Naive thymus-derived CD8-positive, alpha-beta T cell (primary cell): ENCODE measurements at regions not wholly inside any gene's neighbourhood (a gene's known extent, or its start where the extent isn't known, plus 50 kb on each side); places are given as distances from the start of the nearest gene placed in this dataset.
A peak's percentile ranks its signal among the peaks of the same experiment; 100 is the strongest.

ENCODE experiments used
- ATAC-seq, 2 donors: fragments of 150-1000 bp; cut with Tn5 transposase in 1 of 2; sonication (Bioruptor Pico), chemical (Tn5 transposase) in 1 of 2; 1 replicate in 1 of 2; 2 replicates in 1 of 2; pipeline ENCODE4 v1.10.0; 2021; ENCODE audit warnings: mild to moderate bottlenecking in 2 of 2, moderate library complexity in 2 of 2
- POLR2A ChIA-PET: fragments of 350-600 bp; sonication (Branson Sonifier 250); formaldehyde crosslinking; loops from one replicate; lab custom pipeline; 2021; ENCODE audit warnings: antibody characterized with exemption; lab: Charles Lee
- DNase-seq, 10 donors: peaks; one replicate each; pipeline versions ENCODE4 v3.0.0 to v3.0.0-alpha.2; 2020 to 2022
- H3K27ac Mint-ChIP-seq, 10 donors: one replicate each; pipeline ENCODE4 v1.8.0; 2020 to 2022; ENCODE audit warnings: mild to moderate bottlenecking in 10 of 10, mixed read lengths in 10 of 10, moderate library complexity in 4 of 10, inconsistent platforms in 1 of 10
- H3K27me3 Mint-ChIP-seq, 5 donors: one replicate each; pipeline ENCODE4 v1.8.0; 2021 to 2022; ENCODE audit warnings: mixed read lengths in 5 of 5
- H3K36me3 Mint-ChIP-seq, 3 donors: one replicate each; pipeline ENCODE4 v1.8.0; 2020 to 2022; ENCODE audit warnings: mixed read lengths in 3 of 3, mild to moderate bottlenecking in 2 of 3, inconsistent platforms in 1 of 3
- H3K4me1 Mint-ChIP-seq, 4 donors: one replicate each; pipeline ENCODE4 v1.8.0; 2021 to 2022; ENCODE audit warnings: mixed read lengths in 4 of 4
- H3K4me3 Mint-ChIP-seq, 10 donors: one replicate each; pipeline ENCODE4 v1.8.0; 2020 to 2022; ENCODE audit warnings: mild to moderate bottlenecking in 10 of 10, mixed read lengths in 10 of 10, moderate library complexity in 6 of 10, inconsistent platforms in 1 of 10
- H3K9me3 Mint-ChIP-seq, 9 donors: one replicate each; pipeline ENCODE4 v1.8.0; 2020 to 2022; ENCODE audit warnings: mixed read lengths in 9 of 9, mild to moderate bottlenecking in 3 of 9, inconsistent platforms in 1 of 9, moderate library complexity in 1 of 9

DNA sequence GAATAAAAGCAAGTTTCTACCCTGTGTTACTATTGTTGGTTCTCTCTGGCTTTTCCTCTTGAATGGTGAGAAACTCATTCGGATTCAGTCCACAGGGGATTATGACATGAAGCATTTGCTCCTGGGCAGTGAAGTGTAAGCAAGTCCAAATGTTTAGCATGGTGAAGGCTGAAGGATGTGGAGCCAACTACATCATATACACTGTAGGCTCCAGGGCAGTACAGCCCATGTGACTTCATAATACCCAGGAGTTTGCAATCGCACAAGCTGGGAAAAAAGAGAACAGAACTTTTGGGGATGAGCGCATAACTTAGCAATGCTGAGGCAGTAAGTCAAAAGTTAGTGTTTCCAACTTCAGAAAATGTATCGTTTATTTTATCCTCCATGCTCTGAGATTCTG is 695.7 kb upstream of the POU3F3 start:
- POLR2A ChIA-PET, result no interaction called here
- no peaks in the 10 kb centered on the region for H3K4me1 Mint-ChIP-seq
- no peak overlapping the region for H3K4me3 Mint-ChIP-seq
- H3K36me3 Mint-ChIP-seq, result no peaks in the 10 kb centered on the region
- DNase-seq (no peak), ATAC-seq (no peak)
- H3K27ac Mint-ChIP-seq, result no peak overlapping the region
- no peaks in the 10 kb centered on the region for H3K27me3 Mint-ChIP-seq
- peaks cover 0 to 10% (median 1%) of the 10 kb centered on the region in 9 donors for H3K9me3 Mint-ChIP-seq

DNA sequence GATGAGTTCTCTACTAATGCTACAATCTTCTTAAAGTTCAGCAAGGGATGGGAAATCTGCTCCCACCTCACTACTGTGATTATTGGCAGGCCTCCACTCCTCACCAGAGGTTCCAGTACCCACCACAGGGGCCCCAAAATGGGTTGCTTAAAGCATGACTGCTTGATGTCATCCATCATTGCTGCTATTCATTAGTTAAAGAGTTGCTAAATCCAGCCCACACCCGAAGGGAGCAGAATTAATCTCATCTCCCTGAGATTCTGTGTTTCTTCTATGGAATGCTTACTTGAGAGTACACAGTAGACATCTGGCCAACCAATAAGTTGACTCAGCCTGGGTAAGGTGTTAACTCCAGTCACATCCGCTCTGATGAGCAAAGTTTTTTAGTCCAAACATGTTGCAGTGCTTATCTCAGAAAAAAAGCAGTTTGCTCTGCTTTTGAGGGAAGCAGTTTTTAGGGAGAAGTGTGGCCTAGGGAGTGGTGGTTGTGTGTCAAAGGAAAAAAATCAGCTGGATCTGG is 690.2 kb upstream of the POU3F3 start:
- ATAC-seq (no peak), DNase-seq (no peak)
- POLR2A ChIA-PET, result no interaction called here
- peak overlapping the region in 1 of 10 donors; percentile 10 for H3K27ac Mint-ChIP-seq
- peaks cover 0 to 10% (median 1%) of the 10 kb centered on the region in 9 donors for H3K9me3 Mint-ChIP-seq
- no peaks in the 10 kb centered on the region for H3K27me3 Mint-ChIP-seq
- no peak overlapping the region for H3K4me3 Mint-ChIP-seq
- no peaks in the 10 kb centered on the region for H3K4me1 Mint-ChIP-seq
- H3K36me3 Mint-ChIP-seq, result no peaks in the 10 kb centered on the region

DNA sequence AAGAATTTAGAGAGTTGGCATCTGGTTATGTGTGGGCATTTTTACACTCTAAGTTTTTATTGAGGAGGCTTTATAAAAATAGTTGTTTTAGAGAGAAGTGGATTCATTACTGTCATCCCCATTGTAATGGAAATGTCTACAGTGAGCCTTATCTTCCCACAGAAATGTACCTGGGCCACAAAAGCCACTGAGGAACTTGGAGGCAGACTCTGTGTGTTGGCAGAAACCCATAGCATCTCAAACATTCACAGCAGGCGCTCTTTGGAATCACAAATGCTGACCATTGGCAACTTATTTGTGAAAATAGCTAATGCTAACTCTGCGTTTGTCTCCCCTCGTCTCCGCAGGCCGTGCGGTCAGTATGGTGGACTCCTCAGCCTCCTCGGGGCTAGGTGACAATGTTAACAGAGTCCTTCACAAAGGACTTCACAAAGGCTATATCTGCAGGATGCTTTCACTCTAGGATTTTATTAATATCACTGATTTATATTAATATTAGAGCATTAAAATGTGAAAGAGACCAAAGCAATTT is 689.1 kb upstream of the POU3F3 start:
- H3K36me3 Mint-ChIP-seq, result no peaks in the 10 kb centered on the region

DNA sequence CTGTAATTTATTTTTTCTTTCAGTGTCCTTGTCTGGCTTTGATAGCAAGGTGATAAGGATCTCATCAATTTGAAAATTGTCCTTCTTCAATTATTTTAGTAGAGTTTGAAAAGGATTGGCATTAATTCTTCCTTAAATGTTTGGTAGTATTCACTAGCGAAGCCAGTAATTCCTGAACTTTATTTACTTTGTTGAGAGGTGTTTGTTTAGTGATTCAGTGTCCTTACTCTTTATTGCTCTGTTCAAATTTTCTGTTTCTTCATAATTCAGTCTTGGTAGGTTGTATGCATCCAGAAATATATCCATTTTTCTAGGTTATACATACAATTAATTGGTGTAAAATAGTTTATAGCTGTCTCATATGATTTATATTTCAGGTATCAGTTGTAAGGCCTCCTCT is 676.7 kb upstream of the POU3F3 start:
- H3K9me3 Mint-ChIP-seq, result peaks cover 7 to 44% (median 16%) of the 10 kb centered on the region in 9 donors

More for the DNA sequence above, 689.1 kb upstream of the POU3F3 start:
- ATAC-seq (no peak), DNase-seq (no peak)
- no peaks in the 10 kb centered on the region for H3K27me3 Mint-ChIP-seq
- H3K4me1 Mint-ChIP-seq, result no peaks in the 10 kb centered on the region
- H3K27ac Mint-ChIP-seq, result no peak overlapping the region
- H3K4me3 Mint-ChIP-seq, result no peak overlapping the region
- peaks cover 0 to 10% (median 0%) of the 10 kb centered on the region in 9 donors for H3K9me3 Mint-ChIP-seq
- POLR2A ChIA-PET, result no interaction called here

DNA sequence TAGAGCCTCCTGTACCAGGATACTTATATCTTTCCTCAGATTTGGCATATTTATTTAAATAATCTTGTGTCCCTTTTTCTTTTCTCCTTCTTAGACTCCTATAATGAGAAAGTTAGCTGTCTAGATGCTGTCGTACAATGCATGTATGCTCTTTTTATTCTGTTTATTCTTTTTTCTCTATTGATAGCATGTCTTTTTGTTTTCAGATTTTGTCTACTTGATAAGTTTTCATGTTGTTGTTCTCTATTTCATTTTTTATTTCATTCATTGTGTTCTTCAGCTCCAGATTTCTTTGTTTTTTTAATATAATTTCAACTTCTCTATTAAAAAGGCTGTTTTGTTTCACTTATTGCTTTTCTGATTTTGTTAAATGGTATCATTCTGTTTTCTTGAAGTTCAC is 674.3 kb upstream of the POU3F3 start:
- POLR2A ChIA-PET, result no interaction called here
- DNase-seq, result no peak
- Mint-ChIP-seq H3K4me3 (no peak overlapping the region), H3K36me3 (peaks cover 0 to 3% (median 0%) of the 10 kb centered on the region in 3 donors), H3K27me3 (peaks cover 0 to 3% (median 0%) of the 10 kb centered on the region in 5 donors), H3K4me1 (no peaks in the 10 kb centered on the region), H3K9me3 (peaks cover 7 to 51% (median 20%) of the 10 kb centered on the region in 9 donors), H3K27ac (no peak overlapping the region)
- ATAC-seq, result no peak

More for the DNA sequence above, 676.7 kb upstream of the POU3F3 start:
- POLR2A ChIA-PET, result no interaction called here
- no peak for ATAC-seq
- Mint-ChIP-seq H3K27ac (no peak overlapping the region), H3K36me3 (peaks cover 0 to 3% (median 0%) of the 10 kb centered on the region in 3 donors), H3K27me3 (peaks cover 0 to 3% (median 0%) of the 10 kb centered on the region in 5 donors), H3K4me3 (no peak overlapping the region), H3K4me1 (no peaks in the 10 kb centered on the region)
- no peak for DNase-seq

DNA sequence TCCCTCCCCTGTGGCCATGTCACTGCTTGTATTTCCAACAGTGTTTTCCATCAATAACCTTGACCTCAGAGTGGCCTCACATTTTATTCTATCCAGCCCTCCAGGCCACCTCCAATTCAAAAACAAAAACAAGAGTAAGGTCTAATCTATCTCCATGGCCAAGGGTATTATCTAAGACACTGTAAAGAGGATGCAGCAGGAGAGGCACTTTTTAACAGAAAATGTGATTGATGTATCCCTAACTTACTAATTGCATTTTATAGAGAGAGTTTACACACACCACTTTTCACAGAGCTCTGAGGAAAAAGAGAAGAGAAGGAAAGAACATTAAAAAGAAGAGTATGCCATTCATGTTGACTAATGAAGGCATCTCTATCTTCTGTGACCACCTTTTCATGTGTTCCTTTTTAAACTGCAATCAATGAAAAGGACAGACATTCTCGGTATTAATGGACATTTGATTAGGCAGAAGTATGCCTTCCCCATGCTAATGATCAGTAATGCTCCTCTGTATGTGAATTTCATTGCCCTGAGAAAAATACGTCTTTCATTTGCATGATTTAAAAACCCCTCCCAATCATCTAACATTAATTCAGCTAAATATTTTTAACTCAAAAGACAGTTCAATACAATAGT is 653.3 kb upstream of the POU3F3 start:
- H3K27me3 Mint-ChIP-seq, result no peaks in the 10 kb centered on the region
- H3K36me3 Mint-ChIP-seq, result no peaks in the 10 kb centered on the region
- H3K4me1 Mint-ChIP-seq, result no peaks in the 10 kb centered on the region
- H3K27ac Mint-ChIP-seq, result no peak overlapping the region
- POLR2A ChIA-PET, result no interaction called here
- ATAC-seq (no peak), DNase-seq (no peak)
- peaks cover 0 to 4% (median 0%) of the 10 kb centered on the region in 9 donors for H3K9me3 Mint-ChIP-seq
- no peak overlapping the region for H3K4me3 Mint-ChIP-seq

DNA sequence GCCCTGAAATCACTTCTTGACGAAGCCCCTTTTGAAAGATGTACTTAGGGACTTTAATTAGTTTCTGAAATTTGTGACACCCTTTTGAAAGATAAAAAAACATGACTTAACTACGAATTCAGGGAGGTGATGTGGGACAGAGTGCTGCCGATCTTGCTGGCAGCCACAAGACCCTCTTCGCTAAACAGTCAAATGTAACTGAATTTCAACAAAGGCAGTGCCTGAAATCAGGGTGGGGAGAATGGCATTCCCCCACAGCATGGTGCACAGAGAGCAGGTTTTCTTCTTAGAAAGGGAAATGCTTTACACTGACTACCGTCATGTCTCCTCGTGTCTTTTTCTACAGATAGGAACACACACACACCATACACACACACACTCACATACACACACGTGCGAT is 640.2 kb upstream of the POU3F3 start:
- Mint-ChIP-seq H3K27ac (no peak overlapping the region), H3K36me3 (no peaks in the 10 kb centered on the region), H3K9me3 (peaks cover 0 to 9% (median 0%) of the 10 kb centered on the region in 9 donors), H3K4me3 (no peak overlapping the region), H3K4me1 (no peaks in the 10 kb centered on the region), H3K27me3 (peaks cover 0 to 2% (median 0%) of the 10 kb centered on the region in 5 donors)
- ATAC-seq (no peak), DNase-seq (no peak)
- POLR2A ChIA-PET, result no interaction called here

DNA sequence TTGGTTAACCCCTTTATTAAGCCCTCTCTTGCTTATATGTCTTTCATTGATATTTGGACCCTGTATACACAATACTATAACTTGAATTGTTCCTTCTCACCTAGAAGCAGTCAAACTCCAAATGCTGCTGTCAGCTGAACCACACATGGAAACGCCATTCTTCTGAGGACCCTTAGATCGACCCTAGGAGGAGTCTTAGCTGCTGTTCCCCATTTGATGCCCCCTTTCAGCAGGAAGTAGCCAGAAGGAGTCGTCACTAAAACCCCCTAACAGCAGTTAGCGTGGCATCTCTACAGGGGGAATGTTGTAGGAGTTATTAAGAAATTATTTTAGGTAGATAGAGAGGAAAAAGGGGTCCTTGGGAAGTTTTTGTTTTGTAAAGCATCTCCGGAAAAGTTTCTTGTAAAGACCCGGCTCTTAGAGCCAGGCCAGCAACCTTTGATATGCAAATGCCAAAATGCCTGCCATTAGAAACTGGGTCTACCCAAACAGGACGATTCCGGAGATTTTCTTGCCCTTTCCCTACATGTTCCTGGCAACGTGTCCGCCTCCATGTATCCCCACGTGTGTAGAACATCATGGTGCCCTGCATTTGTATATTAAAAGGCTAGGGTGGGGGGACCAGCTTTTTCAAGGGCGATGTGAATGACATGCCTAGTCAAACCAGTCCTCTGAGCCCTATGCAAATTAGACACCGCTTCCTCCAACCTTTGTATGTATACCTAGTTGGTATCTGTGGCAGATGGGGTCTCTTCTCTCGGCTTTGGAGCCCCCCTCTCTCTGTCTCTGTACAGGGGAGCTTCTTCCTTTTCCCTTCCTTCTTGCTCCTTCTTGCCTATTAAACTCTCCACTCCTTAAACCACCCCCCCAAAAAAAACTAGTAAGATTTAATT is 638.4 kb upstream of the POU3F3 start:
- POLR2A ChIA-PET, result no interaction called here
- no peak for ATAC-seq

DNA sequence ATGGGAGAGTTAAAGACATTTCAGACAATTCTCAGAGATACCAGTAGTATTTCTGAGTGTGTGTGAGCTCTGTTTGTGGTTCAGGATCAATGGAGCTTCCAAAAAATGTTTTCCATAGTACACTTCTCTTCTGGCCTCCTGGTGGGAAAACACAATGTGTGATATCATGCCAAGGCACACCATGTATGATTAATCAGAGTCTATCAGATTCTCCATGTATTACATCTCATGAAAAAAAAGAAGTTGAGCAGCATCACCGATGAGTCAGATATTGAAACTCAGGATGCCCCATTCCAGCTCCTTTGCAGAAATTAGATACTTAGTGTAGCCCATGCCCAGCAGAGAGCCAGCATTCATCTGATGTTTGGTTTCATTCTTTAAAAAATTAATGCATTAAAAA is 620.3 kb upstream of the POU3F3 start:
- no peak for DNase-seq
- Mint-ChIP-seq H3K9me3 (peaks cover 0 to 23% (median 5%) of the 10 kb centered on the region in 9 donors), H3K4me1 (peaks cover 0 to 2% (median 0%) of the 10 kb centered on the region in 4 donors), H3K27ac (no peak overlapping the region), H3K36me3 (peaks cover 0 to 3% (median 0%) of the 10 kb centered on the region in 3 donors), H3K4me3 (no peak overlapping the region), H3K27me3 (peaks cover 0 to 6% (median 0%) of the 10 kb centered on the region in 5 donors)
- ATAC-seq, result no peak
- POLR2A ChIA-PET, result no interaction called here

More for the DNA sequence above, 638.4 kb upstream of the POU3F3 start:
- Mint-ChIP-seq H3K27me3 (peaks cover 0 to 2% (median 0%) of the 10 kb centered on the region in 5 donors), H3K4me1 (no peaks in the 10 kb centered on the region), H3K9me3 (peaks cover 0 to 9% (median 0%) of the 10 kb centered on the region in 9 donors), H3K4me3 (no peak overlapping the region), H3K27ac (no peak overlapping the region), H3K36me3 (no peaks in the 10 kb centered on the region)
- DNase-seq, result no peak

DNA sequence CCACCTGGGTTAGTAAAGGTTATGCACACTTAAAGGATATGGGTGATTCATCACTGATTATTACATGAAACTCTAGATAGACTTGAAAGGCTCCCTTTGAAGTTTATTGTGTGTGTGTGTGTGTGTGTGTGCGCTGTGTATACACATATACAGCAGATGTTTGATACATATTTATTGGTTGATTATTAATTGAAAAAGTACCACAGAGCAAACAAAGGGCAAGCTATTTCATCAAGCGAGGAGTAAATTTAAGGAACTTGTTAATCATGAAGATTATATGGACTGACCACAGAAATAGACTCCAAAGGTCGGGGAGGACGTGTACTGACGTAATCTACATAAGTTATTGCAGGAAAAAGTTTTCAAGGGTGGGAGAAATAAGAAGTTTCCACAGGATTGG is 617.4 kb upstream of the POU3F3 start:
- H3K36me3 Mint-ChIP-seq, result peaks cover 0 to 16% (median 2%) of the 10 kb centered on the region in 3 donors
- ATAC-seq, result no peak
- no peak overlapping the region for H3K4me3 Mint-ChIP-seq
- H3K27ac Mint-ChIP-seq, result no peak overlapping the region
- POLR2A ChIA-PET, result no interaction called here
- H3K4me1 Mint-ChIP-seq, result peaks cover 0 to 2% (median 0%) of the 10 kb centered on the region in 4 donors
- H3K27me3 Mint-ChIP-seq, result peaks cover 0 to 6% (median 0%) of the 10 kb centered on the region in 5 donors
- DNase-seq, result no peak
- H3K9me3 Mint-ChIP-seq, result peaks cover 13 to 34% (median 21%) of the 10 kb centered on the region in 9 donors

DNA sequence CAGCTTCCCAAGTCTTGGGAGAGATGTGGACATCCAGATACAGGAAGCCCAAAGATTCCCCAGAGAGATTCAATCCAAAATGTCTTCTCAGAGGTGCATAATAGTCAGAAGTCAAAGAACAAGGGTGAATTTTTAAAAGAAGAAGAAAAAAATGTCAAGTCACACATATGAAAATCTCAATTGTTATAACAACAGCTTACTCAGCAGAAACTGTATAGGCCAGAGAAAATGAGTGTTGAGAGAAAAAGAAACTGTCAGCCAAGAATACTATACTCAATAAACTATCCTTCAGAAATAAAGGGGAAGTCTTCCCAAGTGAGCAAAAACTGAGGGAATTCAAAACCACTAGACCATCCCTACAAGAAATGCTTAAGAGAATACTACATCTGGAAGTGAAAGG is 612.9 kb upstream of the POU3F3 start:
- peaks cover 0 to 18% (median 2%) of the 10 kb centered on the region in 3 donors for H3K36me3 Mint-ChIP-seq
- no peak overlapping the region for H3K27ac Mint-ChIP-seq
- DNase-seq, result no peak
- H3K4me1 Mint-ChIP-seq, result no peaks in the 10 kb centered on the region
- peaks cover 0 to 2% (median 0%) of the 10 kb centered on the region in 5 donors for H3K27me3 Mint-ChIP-seq
- peaks cover 15 to 61% (median 33%) of the 10 kb centered on the region in 9 donors for H3K9me3 Mint-ChIP-seq
- ATAC-seq, result no peak
- no peak overlapping the region for H3K4me3 Mint-ChIP-seq
- POLR2A ChIA-PET, result no interaction called here

DNA sequence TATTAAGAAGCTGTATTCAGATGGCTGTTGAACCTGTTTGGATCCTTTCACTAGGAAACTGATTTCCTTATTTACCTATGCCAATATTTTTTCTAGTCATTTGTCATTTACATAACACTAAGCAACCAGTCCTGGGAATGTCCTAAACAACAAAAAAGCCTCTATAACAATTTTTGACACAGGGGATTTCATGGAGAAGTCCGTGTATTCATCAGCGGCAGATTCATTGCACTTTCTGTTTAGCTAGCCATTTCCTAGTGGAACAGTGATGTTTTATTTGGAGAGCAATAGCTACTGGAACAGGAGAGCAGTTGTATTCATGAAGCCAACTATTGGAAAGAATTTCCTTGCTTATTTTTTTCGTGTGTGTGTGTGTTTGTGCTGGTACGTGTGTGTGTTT is 604.3 kb upstream of the POU3F3 start:
- H3K36me3 Mint-ChIP-seq, result no peaks in the 10 kb centered on the region

More for the DNA sequence above, 604.3 kb upstream of the POU3F3 start:
- peaks cover 0 to 26% (median 4%) of the 10 kb centered on the region in 9 donors for H3K9me3 Mint-ChIP-seq
- POLR2A ChIA-PET, result no interaction called here
- ATAC-seq, result no peak
- H3K4me1 Mint-ChIP-seq, result no peaks in the 10 kb centered on the region
- peaks cover 0 to 3% (median 0%) of the 10 kb centered on the region in 5 donors for H3K27me3 Mint-ChIP-seq
- no peak for DNase-seq
- no peak overlapping the region for H3K4me3 Mint-ChIP-seq
- no peak overlapping the region for H3K27ac Mint-ChIP-seq
